Duodenal mucosa (tissue), 2 donors: ENCODE measurements at regions not wholly inside any gene's neighbourhood (a gene's known extent, or its start where the extent isn't known, plus 50 kb on each side); places are given as distances from the start of the nearest gene placed in this dataset.

ENCODE experiments used
- H3K27ac ChIP-seq: one replicate; pipeline ENCODE4 v1.7.0; 2013; ENCODE audit warnings: low read depth, low read length
- H3K27me3 ChIP-seq, 2 donors: one replicate each; pipeline ENCODE4 v1.7.0; 2013; ENCODE audit warnings: low read length in 2 of 2, control low read depth in 1 of 2; ENCODE audit not compliant: insufficient read depth in 2 of 2, control insufficient read depth in 1 of 2
- H3K36me3 ChIP-seq, 2 donors: one replicate each; pipeline ENCODE4 v1.7.0; 2013; ENCODE audit warnings: low read length in 2 of 2, control low read depth in 1 of 2; ENCODE audit not compliant: insufficient read depth in 2 of 2, control insufficient read depth in 1 of 2
- H3K4me1 ChIP-seq, 2 donors: one replicate each; pipeline ENCODE4 v1.7.0; 2013; ENCODE audit warnings: low read length in 2 of 2, control low read depth in 1 of 2; ENCODE audit not compliant: insufficient read depth in 2 of 2, control insufficient read depth in 1 of 2
- H3K4me3 ChIP-seq, 2 donors: one replicate each; pipeline ENCODE4 v1.7.0; 2013; ENCODE audit warnings: low read length in 2 of 2, low read depth in 1 of 2
- H3K9ac ChIP-seq, 2 donors: one replicate each; pipeline ENCODE4 v1.7.0; 2013; ENCODE audit warnings: low read length in 2 of 2, low read depth in 1 of 2
- H3K9me3 ChIP-seq, 2 donors: one replicate each; pipeline ENCODE4 v1.7.0; 2013; ENCODE audit warnings: low read length in 2 of 2, control low read depth in 1 of 2; ENCODE audit not compliant: control insufficient read depth in 1 of 2

GRCh38 chr13:50412046-50412617, 396.9 kb downstream of the KCNRG start:
- no peaks in the 10 kb centered on the region for H3K36me3 ChIP-seq
- H3K9ac ChIP-seq, result no peak overlapping the region
- H3K27me3 ChIP-seq, result no peaks in the 10 kb centered on the region
- H3K27ac ChIP-seq, result no peak overlapping the region
- peaks cover 0 to 7% of the 10 kb centered on the region in 2 donors for H3K4me1 ChIP-seq
- H3K9me3 ChIP-seq, result no peaks in the 10 kb centered on the region
- H3K4me3 ChIP-seq, result no peak overlapping the region

GRCh38 chr13:50414640-50415039, 399.4 kb downstream of the KCNRG start:
- H3K9me3 ChIP-seq, result no peaks in the 10 kb centered on the region
- H3K27me3 ChIP-seq, result no peaks in the 10 kb centered on the region
- peaks cover 0 to 7% of the 10 kb centered on the region in 2 donors for H3K4me1 ChIP-seq
- H3K9ac ChIP-seq, result no peak overlapping the region
- no peak overlapping the region for H3K4me3 ChIP-seq
- no peaks in the 10 kb centered on the region for H3K36me3 ChIP-seq
- no peak overlapping the region for H3K27ac ChIP-seq

DNA sequence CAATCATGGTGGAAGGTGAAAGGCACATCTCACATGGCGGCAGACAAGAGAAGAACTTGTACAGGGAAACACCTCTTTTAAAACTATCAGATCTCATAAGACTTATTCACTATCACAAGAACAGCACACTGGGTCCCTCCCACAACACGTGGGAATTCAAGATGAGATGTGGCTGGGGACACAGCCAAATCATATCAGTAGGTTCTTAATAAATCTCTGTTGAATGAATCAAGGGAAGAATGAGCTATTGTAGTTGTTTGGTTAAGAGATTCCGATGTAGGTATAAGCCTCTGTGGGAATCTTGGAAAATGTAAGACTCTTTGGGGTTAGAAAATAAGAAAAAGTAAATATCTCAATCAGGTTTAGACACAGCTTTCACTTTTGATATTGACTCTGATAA, 400.2 kb downstream of the KCNRG start:
- H3K4me1 ChIP-seq, result peaks cover 0 to 7% of the 10 kb centered on the region in 2 donors
- H3K4me3 ChIP-seq, result no peak overlapping the region
- H3K27me3 ChIP-seq, result no peaks in the 10 kb centered on the region
- no peak overlapping the region for H3K27ac ChIP-seq
- H3K36me3 ChIP-seq, result no peaks in the 10 kb centered on the region
- no peaks in the 10 kb centered on the region for H3K9me3 ChIP-seq
- H3K9ac ChIP-seq, result no peak overlapping the region

- peaks cover 8 to 9% of the 10 kb centered on the region in 2 donors for H3K4me1 ChIP-seq
- H3K27ac ChIP-seq, result no peak overlapping the region
- H3K4me3 ChIP-seq, result no peak overlapping the region
- H3K27me3 ChIP-seq, result no peaks in the 10 kb centered on the region
- H3K36me3 ChIP-seq, result no peaks in the 10 kb centered on the region
- no peak overlapping the region for H3K9ac ChIP-seq
- H3K9me3 ChIP-seq, result no peaks in the 10 kb centered on the region
Observed at GRCh38 chr13:50417597-50417996, 402.4 kb downstream of the KCNRG start.

DNA sequence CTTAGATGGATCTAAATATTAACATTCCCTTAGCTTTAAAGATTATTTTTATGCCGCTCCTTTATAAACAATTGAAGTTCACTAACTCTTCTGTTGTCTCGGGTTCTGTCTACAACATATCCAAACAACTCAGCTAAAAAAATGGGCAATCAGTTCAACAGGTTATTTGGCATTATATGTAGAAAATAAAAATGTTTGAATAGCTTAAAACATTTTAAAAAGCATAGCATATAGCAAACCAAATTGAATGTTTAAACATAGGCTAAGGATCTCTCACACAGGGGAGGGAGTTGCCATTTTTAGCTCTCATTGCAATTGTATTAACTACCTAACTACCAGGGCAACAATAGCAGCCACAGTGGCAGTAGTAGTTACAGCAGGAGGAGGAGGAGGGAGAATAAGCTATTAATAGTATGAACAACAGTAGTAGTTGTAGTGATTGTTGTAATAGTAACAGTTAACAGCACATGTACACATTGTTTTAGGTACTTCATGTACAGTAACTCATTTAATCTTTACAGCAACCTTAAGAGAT, 404.2 kb downstream of the KCNRG start:
- Histone ChIP-seq H3K27me3 (no peaks in the 10 kb centered on the region), H3K27ac (no peak overlapping the region), H3K4me3 (no peak overlapping the region), H3K4me1 (peaks cover 9 to 11% of the 10 kb centered on the region in 2 donors), H3K9ac (no peak overlapping the region), H3K36me3 (no peaks in the 10 kb centered on the region), H3K9me3 (no peaks in the 10 kb centered on the region)

DNA sequence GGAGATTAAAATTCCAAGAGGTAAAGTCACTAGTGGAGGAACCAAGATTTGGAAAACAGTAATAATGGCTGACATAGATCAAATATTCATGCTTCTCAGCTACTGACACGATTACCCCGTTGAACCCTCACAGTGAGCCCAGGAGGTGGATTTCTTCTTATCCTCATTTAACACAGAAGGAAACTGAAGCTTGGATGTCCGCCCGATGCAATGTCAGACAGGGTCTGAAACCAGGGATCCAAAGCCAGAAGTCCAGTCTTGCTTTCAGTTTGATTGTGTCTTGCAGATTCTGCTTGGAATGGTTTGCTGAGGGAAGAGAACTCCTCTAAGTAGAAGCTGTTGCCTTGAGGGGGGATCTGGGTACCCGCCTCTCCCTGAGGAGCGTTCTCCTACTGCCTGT, 404.7 kb downstream of the KCNRG start:
- no peak overlapping the region for H3K27ac ChIP-seq
- H3K4me3 ChIP-seq, result no peak overlapping the region
- peaks cover 9 to 11% of the 10 kb centered on the region in 2 donors for H3K4me1 ChIP-seq
- no peaks in the 10 kb centered on the region for H3K27me3 ChIP-seq
- H3K36me3 ChIP-seq, result no peaks in the 10 kb centered on the region
- no peak overlapping the region for H3K9ac ChIP-seq
- H3K9me3 ChIP-seq, result no peaks in the 10 kb centered on the region

DNA sequence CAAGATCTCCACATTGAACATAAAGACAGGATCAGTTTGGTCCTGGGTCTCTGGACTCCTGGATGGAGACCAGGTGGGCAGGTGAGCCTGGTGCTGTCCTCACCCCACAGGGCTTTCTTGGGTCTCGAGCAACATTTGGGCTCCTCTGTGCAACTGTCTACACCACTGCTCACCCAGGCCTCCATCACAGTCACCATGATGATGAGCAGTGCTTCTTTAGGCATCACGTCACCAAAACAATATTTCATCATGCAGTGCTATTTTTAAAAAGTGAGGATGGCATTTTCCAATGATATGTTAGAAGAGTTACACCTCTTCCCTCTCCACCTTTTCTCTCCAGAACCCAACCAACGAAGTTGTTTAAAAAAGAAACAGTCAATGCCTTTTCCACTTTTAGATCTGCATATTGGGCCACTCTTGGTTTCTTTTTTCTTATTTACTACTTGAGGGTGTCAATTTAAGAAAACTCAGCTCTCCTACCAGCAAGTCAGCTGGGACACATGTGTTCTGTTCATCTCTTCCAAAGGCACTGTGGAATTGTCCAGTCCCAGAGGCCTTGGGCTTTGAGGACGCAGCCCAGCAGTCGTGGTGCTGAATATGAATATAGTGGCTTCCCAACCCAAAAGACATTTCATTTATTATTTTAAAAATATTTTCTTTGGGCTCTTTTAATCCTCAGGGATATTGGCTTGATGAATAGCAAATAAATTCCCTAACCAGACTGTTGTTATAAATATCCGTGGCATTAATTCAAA, 405.7 kb downstream of the KCNRG start:
- peaks cover 9 to 11% of the 10 kb centered on the region in 2 donors for H3K4me1 ChIP-seq
- no peak overlapping the region for H3K4me3 ChIP-seq
- no peak overlapping the region for H3K9ac ChIP-seq
- H3K36me3 ChIP-seq, result no peaks in the 10 kb centered on the region
- H3K27ac ChIP-seq, result no peak overlapping the region
- no peaks in the 10 kb centered on the region for H3K27me3 ChIP-seq
- H3K9me3 ChIP-seq, result no peaks in the 10 kb centered on the region

GRCh38 chr13:50421473-50422130, 406.4 kb downstream of the KCNRG start:
- peak overlapping the region; percentile 60 to 69 for H3K4me3 ChIP-seq
- H3K27me3 ChIP-seq, result no peaks in the 10 kb centered on the region
- no peak overlapping the region for H3K9ac ChIP-seq
- no peaks in the 10 kb centered on the region for H3K9me3 ChIP-seq
- no peaks in the 10 kb centered on the region for H3K36me3 ChIP-seq
- H3K4me1 ChIP-seq, result peaks cover 9 to 13% of the 10 kb centered on the region in 2 donors
- no peak overlapping the region for H3K27ac ChIP-seq

DNA sequence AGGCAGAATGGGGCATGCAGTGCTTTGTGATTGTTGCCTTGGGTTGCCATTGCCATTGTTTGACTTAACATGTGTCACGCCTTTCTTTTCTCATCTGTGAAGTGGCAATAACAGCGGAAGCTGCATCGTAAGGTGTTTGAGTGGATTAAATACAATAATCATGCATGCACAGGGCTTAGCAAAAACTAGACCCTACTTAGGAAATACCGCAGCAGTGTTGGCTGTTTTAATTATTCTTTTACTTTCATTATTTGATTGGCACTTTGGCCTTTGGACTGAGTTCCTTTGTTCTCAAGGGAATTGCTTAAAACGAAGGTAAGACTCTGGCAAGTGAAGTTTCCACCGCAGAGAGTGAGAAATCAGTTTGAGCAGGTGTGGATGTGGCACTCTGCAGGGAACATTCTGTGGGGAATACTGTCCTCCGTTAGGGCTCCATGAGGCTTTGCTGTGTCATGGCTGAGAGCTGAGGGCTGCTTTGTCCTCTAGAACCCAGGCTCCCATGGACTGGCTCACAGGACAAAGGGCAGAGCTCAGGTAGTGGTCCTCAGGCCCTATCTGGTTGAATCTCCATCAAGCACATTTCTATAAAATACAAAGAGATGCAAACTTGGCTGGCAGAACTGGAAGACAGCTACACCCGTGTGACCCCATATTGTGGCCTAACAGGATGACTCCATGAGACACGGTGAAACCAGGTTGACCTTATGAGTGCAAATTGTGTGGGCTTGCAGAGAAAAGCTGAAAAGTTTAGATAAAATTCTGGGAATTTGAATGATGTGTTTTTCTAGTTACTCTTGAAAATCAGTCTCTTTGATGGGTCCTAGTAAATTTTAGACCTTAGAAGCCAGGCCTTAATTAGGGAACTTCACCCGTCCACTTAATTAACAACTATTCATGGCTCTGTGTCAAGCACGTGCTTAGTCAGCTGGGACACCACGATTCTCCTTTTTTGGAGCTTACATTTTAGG, 407.2 kb downstream of the KCNRG start:
- Histone ChIP-seq H3K4me3 (peak overlapping the region; percentile 60 to 69), H3K9ac (no peak overlapping the region), H3K9me3 (no peaks in the 10 kb centered on the region), H3K36me3 (no peaks in the 10 kb centered on the region), H3K27ac (no peak overlapping the region), H3K4me1 (peaks cover 9 to 21% of the 10 kb centered on the region in 2 donors), H3K27me3 (no peaks in the 10 kb centered on the region)
